HG03469 (cell line): ENCODE measurements at regions not wholly inside any gene's neighbourhood (a gene's known extent, or its start where the extent isn't known, plus 50 kb on each side); places are given as distances from the start of the nearest gene placed in this dataset.
"Not testable (repeated sequence)": the region's sequence is repeated elsewhere in the genome, so short reads cannot be mapped to it uniquely, and the experiment has no call there.

Experiments used
- ATAC-seq: cut with Tn5 transposase; IDR thresholded peaks from one replicate; pipeline ENCODE4 v1.9.1; 2021; ENCODE audit warnings: mild to moderate bottlenecking, moderate library complexity, moderate number of reproducible peaks; ENCODE audit not compliant: unreplicated experiment

GRCh38 chr5:12667818-12668217, 763.6 kb upstream of the CTNND2 start:
- not testable (repeated sequence) for ATAC-seq

GRCh38 chr5:12665772-12666171, 761.5 kb upstream of the CTNND2 start:
- not testable (repeated sequence) for ATAC-seq

- ATAC-seq: no peak
Measured at GRCh38 chr5:12662545-12663314, 758.5 kb upstream of the CTNND2 start.

- no peak for ATAC-seq
Measured at GRCh38 chr5:12661617-12662370, 757.5 kb upstream of the CTNND2 start.

GRCh38 chr5:12660279-12661107, 756.2 kb upstream of the CTNND2 start:
- ATAC-seq: not testable (repeated sequence)

GRCh38 chr5:12659686-12660085, 755.4 kb upstream of the CTNND2 start:
- ATAC-seq: no peak

GRCh38 chr5:12658871-12659446, 754.7 kb upstream of the CTNND2 start:
- no peak for ATAC-seq

GRCh38 chr5:12657914-12658474, 753.7 kb upstream of the CTNND2 start:
- ATAC-seq: not testable (repeated sequence)

GRCh38 chr5:12655675-12656074, 751.4 kb upstream of the CTNND2 start:
- no peak for ATAC-seq

GRCh38 chr5:12652201-12652600, 748.0 kb upstream of the CTNND2 start:
- ATAC-seq: no peak

GRCh38 chr5:12648558-12648957, 744.3 kb upstream of the CTNND2 start:
- ATAC-seq: no peak

GRCh38 chr5:12647613-12648012, 743.4 kb upstream of the CTNND2 start:
- no peak for ATAC-seq

GRCh38 chr5:12645582-12645981, 741.3 kb upstream of the CTNND2 start:
- no peak for ATAC-seq

- ATAC-seq: no peak
Measured at GRCh38 chr5:12636209-12636608, 732.0 kb upstream of the CTNND2 start.

- ATAC-seq: no peak
Measured at GRCh38 chr5:12626556-12626955, 722.3 kb upstream of the CTNND2 start.

- ATAC-seq: no peak
Measured at GRCh38 chr5:12625667-12626263, 721.5 kb upstream of the CTNND2 start.

- ATAC-seq: no peak
Measured at GRCh38 chr5:12624776-12625560, 720.7 kb upstream of the CTNND2 start.

GRCh38 chr5:12623408-12623807, 719.2 kb upstream of the CTNND2 start:
- no peak for ATAC-seq

GRCh38 chr5:12616093-12616492, 711.8 kb upstream of the CTNND2 start:
- no peak for ATAC-seq
